ENCODE measurements at regions not wholly inside any gene's neighbourhood (a gene's known extent, or its start where the extent isn't known, plus 50 kb on each side); places are given as distances from the start of the nearest gene placed in this dataset.

- no peak for TF ChIP-seq CTCF (IDR thresholded peaks at IDR 0.05)
- TF ChIP-seq POLR2A (IDR thresholded peaks at IDR 0.05) = no peak
Measured at GRCh38 chr12:25810683-25811082, 147.8 kb upstream of the RASSF8 start.
